Liver (tissue), 3 donors: ENCODE measurements at regions not wholly inside any gene's neighbourhood (a gene's known extent, or its start where the extent isn't known, plus 50 kb on each side); places are given as distances from the start of the nearest gene placed in this dataset.

ENCODE experiments used
- CTCF ChIP-seq: fragments of 150-350 bp; IDR thresholded peaks from 2 replicates; pipeline ENCODE4 v1.5.1; 2017; ENCODE audit warnings: improper control_type of control experiment, low read depth, low read length; ENCODE audit not compliant: missing input control
- EGR1 ChIP-seq, 2 donors: IDR thresholded peaks; 2 replicates each; pipeline ENCODE4 v1.6.1; 2016 to 2018; ENCODE audit warnings: antibody characterized with exemption in 2 of 2, low read depth in 2 of 2
- FOXA1 ChIP-seq: IDR thresholded peaks from 2 replicates; pipeline ENCODE4 v1.6.1; 2016; ENCODE audit warnings: antibody characterized with exemption
- GABPA ChIP-seq, 2 donors: IDR thresholded peaks in 1 of 2; conservative IDR thresholded peaks in 1 of 2; 2 replicates each; pipeline ENCODE4 v1.6.1; 2016; ENCODE audit warnings: antibody characterized with exemption in 2 of 2, mild to moderate bottlenecking in 1 of 2, moderate library complexity in 1 of 2
- NR2F2 ChIP-seq: IDR thresholded peaks from 2 replicates; pipeline ENCODE4 v1.6.1; 2016; ENCODE audit warnings: antibody characterized with exemption
- REST ChIP-seq: IDR thresholded peaks from 2 replicates; pipeline ENCODE4 v1.6.1; 2016; ENCODE audit warnings: antibody characterized with exemption, mild to moderate bottlenecking
- SP1 ChIP-seq: IDR thresholded peaks from 2 replicates; pipeline ENCODE4 v1.6.1; 2018; ENCODE audit warnings: antibody characterized with exemption, mild to moderate bottlenecking
- YY1 ChIP-seq: IDR thresholded peaks from 2 replicates; pipeline ENCODE4 v1.6.1; 2016; ENCODE audit warnings: antibody characterized with exemption, mild to moderate bottlenecking
- donor health status: healthy.
- donor health status: healthy.

GRCh38 chr4:100889898-100890297 is 372.1 kb upstream of the EMCN start:
- TF ChIP-seq YY1 (no peak), GABPA (IDR thresholded peaks at IDR 0.05 in 1 of 2, conservative IDR thresholded peaks at IDR 0.05 in 1 of 2) (no peak), SP1 (no peak), REST (no peak), EGR1 (IDR thresholded peaks at IDR 0.05; ENCODE audit: low read depth in 2 of 2) (no peak), CTCF (no peak), NR2F2 (no peak), FOXA1 (no peak)
